ENCODE measurements at regions not wholly inside any gene's neighbourhood (a gene's known extent, or its start where the extent isn't known, plus 50 kb on each side); places are given as distances from the start of the nearest gene placed in this dataset.
"Not testable (repeated sequence)": the region's sequence is repeated elsewhere in the genome, so short reads cannot be mapped to it uniquely, and the experiment has no call there.

DNA sequence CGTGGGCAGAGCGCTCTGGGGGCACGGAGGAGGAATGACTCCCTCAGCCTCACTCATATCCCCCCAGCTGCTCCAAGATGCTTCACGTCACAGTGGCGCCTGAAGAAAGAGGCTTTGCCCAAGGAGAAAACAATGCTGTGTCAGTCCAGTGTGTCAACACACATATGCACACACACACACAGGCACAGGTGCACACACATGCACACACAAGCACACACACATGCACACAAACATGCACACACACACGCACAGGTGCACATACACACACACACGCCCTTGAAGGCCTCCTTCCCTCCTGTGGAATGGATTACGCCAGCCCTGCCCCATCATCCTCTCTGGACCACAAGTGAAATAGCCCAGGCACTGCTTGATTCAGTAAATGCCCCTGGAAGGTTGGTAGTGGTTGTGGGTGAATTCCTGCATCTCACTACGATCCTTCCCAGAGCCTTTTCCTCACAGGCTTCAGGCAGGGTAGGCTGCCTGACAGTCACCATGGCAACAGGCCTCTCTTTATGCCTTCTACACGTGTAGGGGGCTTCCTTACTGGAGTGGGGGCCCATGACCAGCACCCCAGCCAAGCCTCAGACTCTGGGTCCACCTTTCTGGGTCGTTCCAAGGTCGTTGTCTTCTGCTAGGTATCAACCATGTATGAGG lies 371.5 kb upstream of the PODXL start:
- Histone ChIP-seq H3K27me3 (ENCODE audit: insufficient read depth, low read length) (no peaks in the 10 kb centered on the region), H3K4me1 (ENCODE audit: insufficient read depth, low read length) (no peaks in the 10 kb centered on the region), H3K4me2 (ENCODE audit: low read length) (no peak overlapping the region), H3K27ac (ENCODE audit: low read depth, low read length) (no peak overlapping the region), H3K9ac (ENCODE audit: low read length) (no peak overlapping the region), H4K20me1 (ENCODE audit: insufficient read depth, low read length) (no peaks in the 10 kb centered on the region), H3K4me3 (ENCODE audit: insufficient read depth, low read depth, low read length) (no peak overlapping the region), H3K79me2 (ENCODE audit: insufficient read depth, low read length) (no peaks in the 10 kb centered on the region), H2AFZ (ENCODE audit: low read depth, low read length) (no peak overlapping the region), H3K9me3 (ENCODE audit: insufficient read depth, low read depth, low read length) (no peaks in the 10 kb centered on the region), H3K36me3 (ENCODE audit: insufficient read depth, low read length) (no peaks in the 10 kb centered on the region)
- Mint-ChIP-seq H3K4me3 (ENCODE audit: unreplicated experiment) (no peak overlapping the region), H3K27ac (ENCODE audit: unreplicated experiment) (no peak overlapping the region), H3K36me3 (ENCODE audit: low read depth, unreplicated experiment) (no peaks in the 10 kb centered on the region), H3K4me1 (ENCODE audit: low read depth, unreplicated experiment) (no peaks in the 10 kb centered on the region), H3K9me3 (ENCODE audit: unreplicated experiment) (peaks cover 5% of the 10 kb centered on the region), H3K27me3 (ENCODE audit: low read depth, unreplicated experiment) (peaks cover 37% of the 10 kb centered on the region)
- DNase-seq (ENCODE audit: low read depth) (no peak), FAIRE-seq (no peak)
- no peak for TF ChIP-seq EZH2 (IDR thresholded peaks at IDR 0.05; ENCODE audit: insufficient read depth, low read length)
- TF ChIP-seq, protein P1, sequence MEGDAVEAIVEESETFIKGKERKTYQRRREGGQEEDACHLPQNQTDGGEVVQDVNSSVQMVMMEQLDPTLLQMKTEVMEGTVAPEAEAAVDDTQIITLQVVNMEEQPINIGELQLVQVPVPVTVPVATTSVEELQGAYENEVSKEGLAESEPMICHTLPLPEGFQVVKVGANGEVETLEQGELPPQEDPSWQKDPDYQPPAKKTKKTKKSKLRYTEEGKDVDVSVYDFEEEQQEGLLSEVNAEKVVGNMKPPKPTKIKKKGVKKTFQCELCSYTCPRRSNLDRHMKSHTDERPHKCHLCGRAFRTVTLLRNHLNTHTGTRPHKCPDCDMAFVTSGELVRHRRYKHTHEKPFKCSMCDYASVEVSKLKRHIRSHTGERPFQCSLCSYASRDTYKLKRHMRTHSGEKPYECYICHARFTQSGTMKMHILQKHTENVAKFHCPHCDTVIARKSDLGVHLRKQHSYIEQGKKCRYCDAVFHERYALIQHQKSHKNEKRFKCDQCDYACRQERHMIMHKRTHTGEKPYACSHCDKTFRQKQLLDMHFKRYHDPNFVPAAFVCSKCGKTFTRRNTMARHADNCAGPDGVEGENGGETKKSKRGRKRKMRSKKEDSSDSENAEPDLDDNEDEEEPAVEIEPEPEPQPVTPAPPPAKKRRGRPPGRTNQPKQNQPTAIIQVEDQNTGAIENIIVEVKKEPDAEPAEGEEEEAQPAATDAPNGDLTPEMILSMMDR (IDR thresholded peaks at IDR 0.05; ENCODE audit: insufficient read depth, low read depth, low read length), result no peak

DNA sequence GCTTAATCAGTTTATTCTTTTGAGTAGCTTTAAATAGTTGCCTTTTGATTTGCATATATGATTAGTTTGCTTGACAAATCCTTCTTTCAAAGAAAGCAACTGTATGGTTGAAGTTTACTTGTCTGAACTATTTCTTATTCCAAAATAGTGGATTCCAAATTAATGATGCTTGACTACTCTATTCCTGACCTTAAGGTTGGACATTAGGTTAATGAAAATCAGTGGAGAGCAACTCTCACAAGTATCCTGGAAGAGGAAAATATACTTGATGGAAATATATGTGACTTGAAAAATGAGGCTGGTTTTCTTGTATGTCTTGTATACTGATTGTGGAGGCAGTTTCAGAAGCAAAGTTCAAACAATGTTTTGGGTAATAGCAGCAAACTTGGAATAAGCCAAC lies 369.2 kb upstream of the PODXL start:
- Histone ChIP-seq H3K9ac (ENCODE audit: low read length) (no peak overlapping the region), H3K4me1 (ENCODE audit: insufficient read depth, low read length) (peaks cover 8% of the 10 kb centered on the region), H3K36me3 (ENCODE audit: insufficient read depth, low read length) (no peaks in the 10 kb centered on the region), H3K27ac (ENCODE audit: low read depth, low read length) (no peak overlapping the region), H4K20me1 (ENCODE audit: insufficient read depth, low read length) (no peaks in the 10 kb centered on the region), H3K79me2 (ENCODE audit: insufficient read depth, low read length) (no peaks in the 10 kb centered on the region), H3K4me3 (ENCODE audit: insufficient read depth, low read depth, low read length) (no peak overlapping the region), H3K4me2 (ENCODE audit: low read length) (no peak overlapping the region), H2AFZ (ENCODE audit: low read depth, low read length) (no peak overlapping the region), H3K27me3 (ENCODE audit: insufficient read depth, low read length) (no peaks in the 10 kb centered on the region), H3K9me3 (ENCODE audit: insufficient read depth, low read depth, low read length) (no peaks in the 10 kb centered on the region)
- Mint-ChIP-seq H3K27ac (ENCODE audit: unreplicated experiment) (no peak overlapping the region), H3K9me3 (ENCODE audit: unreplicated experiment) (peaks cover 5% of the 10 kb centered on the region), H3K27me3 (ENCODE audit: low read depth, unreplicated experiment) (peaks cover 40% of the 10 kb centered on the region), H3K4me3 (ENCODE audit: unreplicated experiment) (no peak overlapping the region), H3K4me1 (ENCODE audit: low read depth, unreplicated experiment) (no peaks in the 10 kb centered on the region), H3K36me3 (ENCODE audit: low read depth, unreplicated experiment) (no peaks in the 10 kb centered on the region)
- TF ChIP-seq, protein P1 (IDR thresholded peaks at IDR 0.05; ENCODE audit: insufficient read depth, low read depth, low read length), result no peak
- TF ChIP-seq EZH2 (IDR thresholded peaks at IDR 0.05; ENCODE audit: insufficient read depth, low read length), result no peak
- no peak for FAIRE-seq
- no peak for DNase-seq (ENCODE audit: low read depth)

DNA sequence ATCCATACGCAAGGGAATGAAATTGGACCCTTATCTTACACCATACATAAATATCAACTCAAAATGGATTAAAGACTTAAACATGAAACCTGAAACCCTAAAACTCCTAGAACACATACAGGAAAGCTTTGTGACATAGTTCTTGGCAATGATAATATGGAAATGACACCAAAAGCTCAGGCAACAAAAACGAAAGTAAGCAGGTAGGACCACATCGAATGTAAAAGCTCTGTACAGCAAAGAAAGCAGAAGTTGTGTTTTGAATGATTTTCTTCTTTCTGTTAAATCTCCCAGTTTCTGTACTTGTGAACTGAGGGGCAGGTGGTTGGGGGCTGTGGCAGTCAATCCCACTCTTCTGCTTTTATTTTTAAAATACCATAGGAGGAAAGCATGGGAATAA lies 368.4 kb upstream of the PODXL start:
- Histone ChIP-seq H3K9ac (ENCODE audit: low read length) (no peak overlapping the region), H2AFZ (ENCODE audit: low read depth, low read length) (no peak overlapping the region), H3K4me3 (ENCODE audit: insufficient read depth, low read depth, low read length) (no peak overlapping the region), H3K4me1 (ENCODE audit: insufficient read depth, low read length) (peaks cover 9% of the 10 kb centered on the region), H3K27ac (ENCODE audit: low read depth, low read length) (no peak overlapping the region), H3K9me3 (ENCODE audit: insufficient read depth, low read depth, low read length) (no peaks in the 10 kb centered on the region), H3K36me3 (ENCODE audit: insufficient read depth, low read length) (no peaks in the 10 kb centered on the region), H3K79me2 (ENCODE audit: insufficient read depth, low read length) (no peaks in the 10 kb centered on the region), H3K27me3 (ENCODE audit: insufficient read depth, low read length) (no peaks in the 10 kb centered on the region), H3K4me2 (ENCODE audit: low read length) (no peak overlapping the region), H4K20me1 (ENCODE audit: insufficient read depth, low read length) (no peaks in the 10 kb centered on the region)
- Mint-ChIP-seq H3K4me3 (ENCODE audit: unreplicated experiment) (no peak overlapping the region), H3K36me3 (ENCODE audit: low read depth, unreplicated experiment) (no peaks in the 10 kb centered on the region), H3K27me3 (ENCODE audit: low read depth, unreplicated experiment) (peaks cover 37% of the 10 kb centered on the region), H3K27ac (ENCODE audit: unreplicated experiment) (no peak overlapping the region), H3K4me1 (ENCODE audit: low read depth, unreplicated experiment) (no peaks in the 10 kb centered on the region), H3K9me3 (ENCODE audit: unreplicated experiment) (peaks cover 5% of the 10 kb centered on the region)
- FAIRE-seq (no peak), DNase-seq (ENCODE audit: low read depth) (no peak)
- TF ChIP-seq EZH2 (IDR thresholded peaks at IDR 0.05; ENCODE audit: insufficient read depth, low read length), result no peak
- TF ChIP-seq, protein P1 (IDR thresholded peaks at IDR 0.05; ENCODE audit: insufficient read depth, low read depth, low read length), result no peak

DNA sequence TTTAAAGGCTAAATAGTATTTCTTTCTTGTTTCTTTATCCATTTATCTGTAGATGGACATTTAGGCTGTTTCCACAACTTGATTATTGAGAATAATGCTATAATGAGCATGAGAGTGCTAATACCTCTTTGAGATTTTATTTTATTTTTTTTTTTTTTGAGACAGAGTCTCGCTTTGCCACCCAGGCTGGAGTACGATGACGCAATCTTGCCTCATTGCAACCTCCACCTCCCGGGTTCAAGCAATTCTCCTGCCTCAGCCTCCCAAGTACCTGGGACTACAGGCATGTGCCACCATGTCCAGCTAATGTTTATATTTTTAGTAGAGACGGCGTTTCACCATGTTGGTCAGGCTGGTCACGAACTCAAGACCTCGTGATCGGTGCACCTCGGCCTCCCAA lies 366.5 kb upstream of the PODXL start:
- H3K4me1 Mint-ChIP-seq (ENCODE audit: low read depth, unreplicated experiment); H3K4me2 ChIP-seq (ENCODE audit: low read length); H3K27ac Mint-ChIP-seq (ENCODE audit: unreplicated experiment); H3K36me3 Mint-ChIP-seq (ENCODE audit: low read depth, unreplicated experiment); H3K27ac ChIP-seq (ENCODE audit: low read depth, low read length); FAIRE-seq; H3K36me3 ChIP-seq (ENCODE audit: insufficient read depth, low read length); H3K79me2 ChIP-seq (ENCODE audit: insufficient read depth, low read length); H3K4me3 Mint-ChIP-seq (ENCODE audit: unreplicated experiment); H3K9me3 ChIP-seq (ENCODE audit: insufficient read depth, low read depth, low read length); H4K20me1 ChIP-seq (ENCODE audit: insufficient read depth, low read length); H3K9ac ChIP-seq (ENCODE audit: low read length); H3K27me3 ChIP-seq (ENCODE audit: insufficient read depth, low read length); H2AFZ ChIP-seq (ENCODE audit: low read depth, low read length); DNase-seq (ENCODE audit: low read depth); H3K4me1 ChIP-seq (ENCODE audit: insufficient read depth, low read length); H3K9me3 Mint-ChIP-seq (ENCODE audit: unreplicated experiment); H3K4me3 ChIP-seq (ENCODE audit: insufficient read depth, low read depth, low read length): not testable (repeated sequence)
- peaks cover 32% of the 10 kb centered on the region for H3K27me3 Mint-ChIP-seq (ENCODE audit: low read depth, unreplicated experiment)

Data from astrocyte (in vitro differentiated cells and primary cell).